ENCODE measurements at regions not wholly inside any gene's neighbourhood (a gene's known extent, or its start where the extent isn't known, plus 50 kb on each side); places are given as distances from the start of the nearest gene placed in this dataset.

GRCh38 chrX:97882306-97882705, 998.6 kb downstream of the RPA4 start (continued):
- no peak for TF ChIP-seq USF1 (CRISPR knock-in tag; IDR thresholded peaks at IDR 0.05)
- no peak for TF ChIP-seq STAT6 (CRISPR knock-in tag; conservative IDR thresholded peaks at IDR 0.05; ENCODE audit: low read depth)
- no peak for TF ChIP-seq ZNF263 (CRISPR knock-in tag; IDR thresholded peaks at IDR 0.05; ENCODE audit: low read depth)
- TF ChIP-seq CREM (CRISPR knock-in tag; IDR thresholded peaks at IDR 0.05), result no peak
- no peak for TF ChIP-seq PREB (CRISPR knock-in tag; IDR thresholded peaks at IDR 0.05; ENCODE audit: borderline replicate concordance)
- no peak for TF ChIP-seq OVOL2 (CRISPR knock-in tag; IDR thresholded peaks at IDR 0.05; ENCODE audit: borderline replicate concordance)
- no peak for TF ChIP-seq NR2C2 (CRISPR knock-in tag; IDR thresholded peaks at IDR 0.05)

- Mint-ChIP-seq H3K36me3 (peaks cover 17% of the 10 kb centered on the region), H3K27ac (no peak overlapping the region), H3K4me1 (peaks cover 17% of the 10 kb centered on the region), H3K4me3 (no peak overlapping the region), H3K27me3 (ENCODE audit: low read depth) (no peaks in the 10 kb centered on the region; the same call in 1 of the 2 replicates), H3K9me3 (peaks cover 19% of the 10 kb centered on the region)
- TF ChIP-seq FOXP1 (CRISPR knock-in tag; IDR thresholded peaks at IDR 0.05; ENCODE audit: borderline replicate concordance) (no peak), FOXK1 (CRISPR knock-in tag; IDR thresholded peaks at IDR 0.05) (no peak), ZNF532 (CRISPR knock-in tag; IDR thresholded peaks at IDR 0.05; ENCODE audit: borderline replicate concordance) (no peak), PRRX2 (CRISPR knock-in tag; IDR thresholded peaks at IDR 0.05) (no peak), FOXP4 (CRISPR knock-in tag; IDR thresholded peaks at IDR 0.05) (no peak), RELA (CRISPR knock-in tag; IDR thresholded peaks at IDR 0.05; ENCODE audit: borderline replicate concordance) (no peak), RORB (CRISPR knock-in tag; IDR thresholded peaks at IDR 0.05) (no peak), GTF2I (CRISPR knock-in tag; conservative IDR thresholded peaks at IDR 0.05) (no peak), ZNF425 (CRISPR knock-in tag; conservative IDR thresholded peaks at IDR 0.05) (no peak)
- DNase-seq (ENCODE audit: low spot score), result no peak
- no peak for ATAC-seq
- CTCF ChIA-PET, result no interaction called here
- POLR2A ChIA-PET, result no interaction called here
Observed at GRCh38 chrX:97895751-97896150, 1012.0 kb downstream of the RPA4 start.
